ENCODE measurements at regions not wholly inside any gene's neighbourhood (a gene's known extent, or its start where the extent isn't known, plus 50 kb on each side); places are given as distances from the start of the nearest gene placed in this dataset.

- TF ChIP-seq POLR2A (IDR thresholded peaks at IDR 0.05; ENCODE audit: low read depth, low read length), result no peak
- TF ChIP-seq POLR2AphosphoS5 (IDR thresholded peaks at IDR 0.05; ENCODE audit: low read depth, low read length), result no peak
- TF ChIP-seq TAF1 (IDR thresholded peaks at IDR 0.05; ENCODE audit: borderline replicate concordance, low read depth, low read length), result no peak
Observed at GRCh38 chr3:36060950-36061349, 319.4 kb upstream of the STAC start.
